Natural killer cell (primary cell): ENCODE measurements at regions not wholly inside any gene's neighbourhood (a gene's known extent, or its start where the extent isn't known, plus 50 kb on each side); places are given as distances from the start of the nearest gene placed in this dataset.

Source experiments
- ATAC-seq, 3 donors: fragments of 150-1000 bp in 2 of 3; fragments of 200-7000 bp in 1 of 3; cut with Tn5 transposase; 1 replicate in 1 of 3; 2 replicates in 2 of 3; pipeline ENCODE4 v1.10.0; 2021; ENCODE audit warnings: mild to moderate bottlenecking in 2 of 3, moderate library complexity in 2 of 3
- DNase-seq, 2 donors: peaks; one replicate each; pipeline versions ENCODE4 v3.0.0 to v3.0.0-alpha.2; 2013 to 2021; ENCODE audit warnings: mixed read lengths in 1 of 2
- H3K27ac ChIP-seq: one replicate; pipeline ENCODE4 v1.5.1; 2013; ENCODE audit warnings: mild to moderate bottlenecking, low read length
- H3K27me3 ChIP-seq: one replicate; pipeline ENCODE4 v1.6.1; 2013; ENCODE audit warnings: low read length; ENCODE audit not compliant: control insufficient read depth, insufficient read depth
- H3K36me3 ChIP-seq: one replicate; pipeline ENCODE4 v1.6.1; 2013; ENCODE audit warnings: low read length; ENCODE audit not compliant: control insufficient read depth, insufficient read depth
- H3K4me1 ChIP-seq: one replicate; pipeline ENCODE4 v1.6.1; 2013; ENCODE audit warnings: low read length; ENCODE audit not compliant: control insufficient read depth, insufficient read depth
- H3K4me3 ChIP-seq: one replicate; pipeline ENCODE4 v1.5.1; 2013; ENCODE audit warnings: low read length
- H3K9me3 ChIP-seq: one replicate; pipeline ENCODE4 v1.6.1; 2013; ENCODE audit warnings: low read length; ENCODE audit not compliant: control insufficient read depth, insufficient read depth
- H3K27ac Mint-ChIP-seq, 2 donors: one replicate each; pipeline ENCODE4 v1.8.0; 2022; ENCODE audit warnings: mild to moderate bottlenecking in 2 of 2, mixed read lengths in 2 of 2, moderate library complexity in 1 of 2
- H3K27me3 Mint-ChIP-seq, 2 donors: one replicate each; pipeline ENCODE4 v1.8.0; 2022; ENCODE audit warnings: low read depth in 2 of 2, mixed read lengths in 2 of 2
- H3K36me3 Mint-ChIP-seq: one replicate; pipeline ENCODE4 v1.8.0; 2022; ENCODE audit warnings: mixed read lengths
- H3K4me1 Mint-ChIP-seq, 2 donors: one replicate each; pipeline ENCODE4 v1.8.0; 2022; ENCODE audit warnings: mixed read lengths in 2 of 2
- H3K4me3 Mint-ChIP-seq: one replicate; pipeline ENCODE4 v1.8.0; 2022; ENCODE audit warnings: mild to moderate bottlenecking, moderate library complexity, mixed read lengths
- H3K9me3 Mint-ChIP-seq, 2 donors: one replicate each; pipeline ENCODE4 v1.8.0; 2022; ENCODE audit warnings: mixed read lengths in 2 of 2
- CTCF ChIP-seq: fragments of 200-600 bp; IDR thresholded peaks from one replicate; pipeline ENCODE4 v1.8.0; 2022; ENCODE audit warnings: antibody characterized with exemption
- WGBS: methylation state at CpG from one replicate; pipeline ENCODE4 v1.1.7; 2013; ENCODE audit warnings: missing lambda C conversion rate; ENCODE audit not compliant: insufficient coverage; 5-methylcytosine and 5-hydroxymethylcytosine counted together
- intact Hi-C: fragments of 100-400 bp; cut with micrococcal nuclease; formaldehyde crosslinking; loops from one replicate; pipeline ENCODE4 v1.14.2; 2022

- no peaks in the 10 kb centered on the region for H3K4me1 Mint-ChIP-seq
- ATAC-seq (no peak), DNase-seq (no peak)
- no peak overlapping the region for H3K4me3 Mint-ChIP-seq
- Histone ChIP-seq H3K4me3 (no peak overlapping the region), H3K27ac (no peak overlapping the region), H3K9me3 (peaks cover 6% of the 10 kb centered on the region), H3K27me3 (no peaks in the 10 kb centered on the region), H3K36me3 (no peaks in the 10 kb centered on the region), H3K4me1 (no peaks in the 10 kb centered on the region)
- no peak for TF ChIP-seq CTCF
- H3K27me3 Mint-ChIP-seq, result no peaks in the 10 kb centered on the region
- WGBS, result 68% methylated on average over 1 of the region's 2 CpGs
- intact Hi-C loops, result no loop called here
- H3K27ac Mint-ChIP-seq, result no peak overlapping the region
- H3K9me3 Mint-ChIP-seq, result peaks cover 12 to 16% of the 10 kb centered on the region in 2 donors
- peaks cover 4% of the 10 kb centered on the region for H3K36me3 Mint-ChIP-seq
Measured at GRCh38 chr6:112613410-112613809, 266.3 kb downstream of the RFPL4B start.

DNA sequence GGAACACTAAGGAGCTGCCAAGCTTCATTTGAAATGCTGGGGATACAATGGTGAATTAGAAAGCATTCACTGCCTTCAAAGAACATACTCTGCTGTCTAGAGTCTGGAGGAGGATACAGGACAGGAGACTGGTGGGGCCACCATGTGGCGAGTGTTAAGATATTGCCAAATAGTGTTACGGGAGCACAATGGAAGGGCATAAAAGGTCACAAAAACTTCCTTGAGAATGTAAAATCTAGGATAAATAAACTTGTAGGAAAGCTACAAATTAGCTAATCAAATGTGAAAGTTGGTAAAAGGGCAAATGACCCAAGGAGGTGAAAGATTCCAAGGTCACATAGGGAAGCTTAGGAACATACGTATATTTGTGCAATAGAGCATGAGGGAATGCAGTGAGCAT is 271.7 kb downstream of the RFPL4B start:
- WGBS, result 93% methylated on average over 3 of the region's 3 CpGs
- TF ChIP-seq CTCF, result no peak
- H3K27ac ChIP-seq, result no peak overlapping the region
- H3K4me3 ChIP-seq, result no peak overlapping the region
- H3K27me3 ChIP-seq, result no peaks in the 10 kb centered on the region
- DNase-seq (no peak), ATAC-seq (no peak)
- intact Hi-C loops, result no loop called here
- Mint-ChIP-seq H3K4me3 (no peak overlapping the region), H3K27ac (no peak overlapping the region), H3K36me3 (no peaks in the 10 kb centered on the region), H3K9me3 (peaks cover 2 to 7% of the 10 kb centered on the region in 2 donors), H3K4me1 (no peaks in the 10 kb centered on the region), H3K27me3 (no peaks in the 10 kb centered on the region)
- H3K36me3 ChIP-seq, result no peaks in the 10 kb centered on the region
- H3K4me1 ChIP-seq, result no peaks in the 10 kb centered on the region
- H3K9me3 ChIP-seq, result no peaks in the 10 kb centered on the region

GRCh38 chr6:112620812-112621569 is 273.9 kb downstream of the RFPL4B start:
- no peaks in the 10 kb centered on the region for H3K36me3 Mint-ChIP-seq
- peaks cover 2 to 7% of the 10 kb centered on the region in 2 donors for H3K9me3 Mint-ChIP-seq
- no peaks in the 10 kb centered on the region for H3K4me1 Mint-ChIP-seq
- no peak overlapping the region for H3K27ac Mint-ChIP-seq
- H3K27me3 ChIP-seq, result no peaks in the 10 kb centered on the region
- no peak for ATAC-seq
- 11% methylated on average over 2 of the region's 3 CpGs for WGBS
- no peak overlapping the region for H3K4me3 ChIP-seq
- H3K36me3 ChIP-seq, result no peaks in the 10 kb centered on the region
- no peaks in the 10 kb centered on the region for H3K27me3 Mint-ChIP-seq
- intact Hi-C loops, result no loop called here
- no peak overlapping the region for H3K4me3 Mint-ChIP-seq
- no peak for DNase-seq
- no peak overlapping the region for H3K27ac ChIP-seq
- TF ChIP-seq CTCF, result no peak
- H3K4me1 ChIP-seq, result no peaks in the 10 kb centered on the region
- no peaks in the 10 kb centered on the region for H3K9me3 ChIP-seq

DNA sequence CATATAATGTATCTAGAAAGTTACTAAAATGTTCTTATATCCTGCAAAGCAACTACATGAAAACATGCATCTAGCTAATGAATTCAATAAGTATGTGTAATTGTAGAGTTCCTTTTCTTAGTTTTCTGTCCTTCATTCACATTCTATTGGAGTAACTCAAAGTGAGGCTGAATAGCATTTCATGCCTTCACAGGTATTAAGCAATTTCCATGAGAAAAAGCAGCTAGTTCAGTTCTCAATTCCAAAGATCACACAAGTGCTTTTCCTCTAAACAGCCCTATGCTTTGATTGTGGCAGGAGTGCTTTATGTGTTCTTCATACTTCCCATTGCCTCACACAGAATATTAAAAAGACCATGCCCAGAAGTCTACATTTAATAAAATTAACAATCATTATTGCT is 274.9 kb downstream of the RFPL4B start:
- ATAC-seq, result no peak
- Mint-ChIP-seq H3K4me1 (no peaks in the 10 kb centered on the region), H3K36me3 (no peaks in the 10 kb centered on the region), H3K27ac (no peak overlapping the region), H3K27me3 (no peaks in the 10 kb centered on the region), H3K9me3 (peaks cover 2 to 5% of the 10 kb centered on the region in 2 donors), H3K4me3 (no peak overlapping the region)
- TF ChIP-seq CTCF, result no peak
- H3K4me1 ChIP-seq, result no peaks in the 10 kb centered on the region
- DNase-seq, result no peak
- H3K9me3 ChIP-seq, result no peaks in the 10 kb centered on the region
- H3K27ac ChIP-seq, result no peak overlapping the region
- no peaks in the 10 kb centered on the region for H3K36me3 ChIP-seq
- no peak overlapping the region for H3K4me3 ChIP-seq
- intact Hi-C loops, result no loop called here
- no peaks in the 10 kb centered on the region for H3K27me3 ChIP-seq
